ENCODE measurements at regions not wholly inside any gene's neighbourhood (a gene's known extent, or its start where the extent isn't known, plus 50 kb on each side); places are given as distances from the start of the nearest gene placed in this dataset.

- Histone ChIP-seq H3K36me3 (ENCODE audit: low read depth) (no peaks in the 10 kb centered on the region), H3K4me1 (ENCODE audit: insufficient read depth, poor library complexity, severe bottlenecking) (no peaks in the 10 kb centered on the region), H3K27ac (ENCODE audit: poor library complexity, severe bottlenecking) (no peak overlapping the region), H3K9me3 (ENCODE audit: severe bottlenecking) (no peaks in the 10 kb centered on the region), H3K27me3 (ENCODE audit: insufficient read depth, poor library complexity, severe bottlenecking) (no peaks in the 10 kb centered on the region), H3K4me3 (ENCODE audit: severe bottlenecking) (no peak overlapping the region)
- DNase-seq (ENCODE audit: low spot score): no peak
- TF ChIP-seq CTCF (IDR thresholded peaks at IDR 0.05; ENCODE audit: poor library complexity, severe bottlenecking): no peak
- no peak for ATAC-seq (ENCODE audit: low read depth)
These were observed 488.5 kb upstream of the MDFIC2 start for GRCh38 chr3:70800951-70801350.

- DNase-seq (ENCODE audit: low spot score) (no peak), ATAC-seq (ENCODE audit: low read depth) (no peak)
- no peak overlapping the region for H3K4me3 ChIP-seq (ENCODE audit: severe bottlenecking)
- H3K9me3 ChIP-seq (ENCODE audit: severe bottlenecking): no peaks in the 10 kb centered on the region
- no peak overlapping the region for H3K27ac ChIP-seq (ENCODE audit: poor library complexity, severe bottlenecking)
- H3K4me1 ChIP-seq (ENCODE audit: insufficient read depth, poor library complexity, severe bottlenecking): no peaks in the 10 kb centered on the region
- no peak for TF ChIP-seq CTCF (IDR thresholded peaks at IDR 0.05; ENCODE audit: poor library complexity, severe bottlenecking)
- no peaks in the 10 kb centered on the region for H3K27me3 ChIP-seq (ENCODE audit: insufficient read depth, poor library complexity, severe bottlenecking)
- no peaks in the 10 kb centered on the region for H3K36me3 ChIP-seq (ENCODE audit: low read depth)
These were observed 477.4 kb upstream of the MDFIC2 start for GRCh38 chr3:70789878-70790277.

- DNase-seq (ENCODE audit: low spot score): no peak
- H3K9me3 ChIP-seq (ENCODE audit: severe bottlenecking): no peaks in the 10 kb centered on the region
- no peak for ATAC-seq (ENCODE audit: low read depth)
- no peaks in the 10 kb centered on the region for H3K36me3 ChIP-seq (ENCODE audit: low read depth)
- no peak overlapping the region for H3K27ac ChIP-seq (ENCODE audit: poor library complexity, severe bottlenecking)
- no peak for TF ChIP-seq CTCF (IDR thresholded peaks at IDR 0.05; ENCODE audit: poor library complexity, severe bottlenecking)
- H3K4me3 ChIP-seq (ENCODE audit: severe bottlenecking): no peak overlapping the region
- H3K27me3 ChIP-seq (ENCODE audit: insufficient read depth, poor library complexity, severe bottlenecking): no peaks in the 10 kb centered on the region
- no peaks in the 10 kb centered on the region for H3K4me1 ChIP-seq (ENCODE audit: insufficient read depth, poor library complexity, severe bottlenecking)
These were observed 468.4 kb upstream of the MDFIC2 start for GRCh38 chr3:70780790-70781189.

- Histone ChIP-seq H3K27me3 (ENCODE audit: insufficient read depth, poor library complexity, severe bottlenecking) (no peaks in the 10 kb centered on the region), H3K36me3 (ENCODE audit: low read depth) (no peaks in the 10 kb centered on the region), H3K4me3 (ENCODE audit: severe bottlenecking) (no peak overlapping the region), H3K4me1 (ENCODE audit: insufficient read depth, poor library complexity, severe bottlenecking) (no peaks in the 10 kb centered on the region), H3K9me3 (ENCODE audit: severe bottlenecking) (no peaks in the 10 kb centered on the region), H3K27ac (ENCODE audit: poor library complexity, severe bottlenecking) (no peak overlapping the region)
- TF ChIP-seq CTCF (IDR thresholded peaks at IDR 0.05; ENCODE audit: poor library complexity, severe bottlenecking): no peak
- DNase-seq (ENCODE audit: low spot score) (no peak), ATAC-seq (ENCODE audit: low read depth) (no peak)
These were observed 466.9 kb upstream of the MDFIC2 start for GRCh38 chr3:70779296-70779695.

- ATAC-seq (ENCODE audit: low read depth) (no peak), DNase-seq (ENCODE audit: low spot score) (no peak)
- no peak overlapping the region for H3K27ac ChIP-seq (ENCODE audit: poor library complexity, severe bottlenecking)
These were observed 463.6 kb upstream of the MDFIC2 start for GRCh38 chr3:70776081-70776480.

More at GRCh38 chr3:70776081-70776480, 463.6 kb upstream of the MDFIC2 start:
- peaks cover 11% of the 10 kb centered on the region for H3K4me1 ChIP-seq (ENCODE audit: insufficient read depth, poor library complexity, severe bottlenecking)
- TF ChIP-seq CTCF (IDR thresholded peaks at IDR 0.05; ENCODE audit: poor library complexity, severe bottlenecking): no peak
- no peaks in the 10 kb centered on the region for H3K36me3 ChIP-seq (ENCODE audit: low read depth)
- no peaks in the 10 kb centered on the region for H3K27me3 ChIP-seq (ENCODE audit: insufficient read depth, poor library complexity, severe bottlenecking)
- no peak overlapping the region for H3K4me3 ChIP-seq (ENCODE audit: severe bottlenecking)
- H3K9me3 ChIP-seq (ENCODE audit: severe bottlenecking): no peaks in the 10 kb centered on the region

All from RWPE2 (cell line).